C4-2B (cell line): ENCODE measurements at regions not wholly inside any gene's neighbourhood (a gene's known extent, or its start where the extent isn't known, plus 50 kb on each side); places are given as distances from the start of the nearest gene placed in this dataset.

Source experiments
- H3K27ac ChIP-seq: fragments of 450-650 bp; 2 replicates; pipeline ENCODE4 v1.5.1; 2017
- CTCF ChIP-seq: fragments of 450-650 bp; conservative IDR thresholded peaks from 2 replicates; pipeline ENCODE4 v1.5.1; 2017; ENCODE audit warnings: mild to moderate bottlenecking
- ZFX ChIP-seq: fragments of 450-650 bp; IDR thresholded peaks from 2 replicates; pipeline ENCODE4 v1.6.1; 2017

DNA sequence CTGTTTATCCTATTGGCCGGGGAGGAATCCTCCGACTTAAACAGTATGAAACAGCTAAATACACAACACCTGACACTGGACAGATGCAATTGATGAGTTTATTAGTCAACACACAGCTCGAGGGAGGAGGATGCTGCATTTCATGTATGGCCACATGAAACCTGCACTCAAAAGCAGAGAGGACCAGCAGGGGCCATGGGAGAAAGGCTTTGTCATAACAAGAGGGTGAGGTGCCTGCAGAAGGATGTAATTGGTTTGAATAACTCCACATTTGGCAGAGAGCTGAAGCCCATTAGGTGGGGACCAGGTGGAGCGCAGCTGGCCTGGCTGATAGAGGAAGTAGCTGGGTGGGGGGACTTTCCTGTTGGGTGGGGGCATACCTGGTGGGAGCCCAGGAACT lies 599.1 kb downstream of the PTPRU start:
- TF ChIP-seq CTCF (no peak), ZFX (no peak)
- H3K27ac ChIP-seq = no peak overlapping the region

DNA sequence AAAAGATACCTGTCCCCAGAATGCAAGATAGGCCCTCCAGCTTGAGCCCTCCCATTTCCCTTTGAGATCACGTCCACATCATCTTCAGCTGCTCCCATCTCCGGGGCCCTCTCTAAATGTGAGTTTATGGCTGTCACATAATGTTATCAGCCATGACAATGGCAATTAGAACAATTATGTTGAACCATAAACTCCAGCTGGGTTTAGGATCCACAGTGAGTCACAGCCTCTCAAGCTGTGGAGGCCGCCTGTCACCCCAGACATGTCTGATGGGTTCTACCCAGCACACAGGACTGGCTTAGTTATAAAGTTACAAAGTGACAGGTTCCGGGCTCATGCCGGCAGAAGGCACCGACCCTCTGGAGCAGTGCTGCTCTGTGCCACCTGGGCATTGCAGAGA lies 597.3 kb downstream of the PTPRU start:
- TF ChIP-seq CTCF (no peak), ZFX (no peak)
- no peak overlapping the region for H3K27ac ChIP-seq

DNA sequence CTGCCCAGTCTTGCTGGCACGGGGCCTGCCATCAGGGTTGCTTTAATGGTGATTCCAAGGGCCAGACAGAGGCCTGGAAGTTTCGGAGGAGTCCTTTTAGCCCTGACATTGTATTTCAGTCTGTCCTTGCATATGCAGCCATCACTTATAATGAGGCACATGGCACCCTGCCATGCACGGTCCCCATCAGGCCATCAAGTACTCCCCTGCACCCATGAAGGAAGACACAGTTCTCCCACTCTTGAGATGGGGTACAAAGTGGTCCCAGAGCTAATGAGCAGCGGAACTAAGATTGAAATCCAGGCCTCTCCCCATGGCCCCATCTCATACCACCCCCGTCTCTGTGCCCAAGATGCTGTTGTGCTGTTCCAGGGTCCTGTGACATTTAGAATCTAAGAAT lies 596.6 kb downstream of the PTPRU start:
- no peak overlapping the region for H3K27ac ChIP-seq
- TF ChIP-seq CTCF = no peak
- TF ChIP-seq ZFX = no peak

- no peak for TF ChIP-seq CTCF
- TF ChIP-seq ZFX = no peak
- H3K27ac ChIP-seq = no peak overlapping the region
Observed at GRCh38 chr1:29832471-29832870, 596.1 kb downstream of the PTPRU start.

DNA sequence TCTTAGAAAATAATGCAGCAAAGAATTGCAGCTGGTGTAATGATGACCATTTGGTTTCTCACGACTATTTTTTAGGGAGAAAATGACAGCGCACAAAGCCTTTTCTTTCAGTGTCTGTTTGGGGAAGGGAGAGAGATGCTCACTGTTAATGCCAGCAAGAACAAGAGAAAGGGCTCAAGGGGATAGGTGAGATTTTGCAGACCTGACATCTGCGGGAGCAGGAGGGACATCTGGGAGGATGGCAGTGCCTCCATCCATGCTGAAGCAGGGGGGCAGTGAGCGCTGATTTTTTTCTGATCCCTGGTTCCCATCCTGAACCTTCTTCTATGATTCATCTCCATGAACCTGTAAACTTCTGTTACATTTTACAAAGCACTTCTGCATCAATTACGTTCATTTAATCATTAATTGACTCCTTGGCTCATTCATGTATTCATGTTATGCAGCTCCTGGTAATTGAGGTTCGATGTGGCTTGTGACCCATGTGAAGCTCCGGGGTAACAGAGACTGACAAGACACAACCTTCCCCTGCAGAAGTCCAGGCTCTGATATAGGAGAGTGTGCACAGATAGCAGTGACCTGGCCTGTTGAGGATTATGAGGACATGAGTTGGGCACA lies 595.3 kb downstream of the PTPRU start:
- TF ChIP-seq CTCF (no peak), ZFX (no peak)
- no peak overlapping the region for H3K27ac ChIP-seq

GRCh38 chr1:29830916-29831315 lies 594.6 kb downstream of the PTPRU start:
- H3K27ac ChIP-seq = no peak overlapping the region
- TF ChIP-seq ZFX = no peak
- no peak for TF ChIP-seq CTCF

DNA sequence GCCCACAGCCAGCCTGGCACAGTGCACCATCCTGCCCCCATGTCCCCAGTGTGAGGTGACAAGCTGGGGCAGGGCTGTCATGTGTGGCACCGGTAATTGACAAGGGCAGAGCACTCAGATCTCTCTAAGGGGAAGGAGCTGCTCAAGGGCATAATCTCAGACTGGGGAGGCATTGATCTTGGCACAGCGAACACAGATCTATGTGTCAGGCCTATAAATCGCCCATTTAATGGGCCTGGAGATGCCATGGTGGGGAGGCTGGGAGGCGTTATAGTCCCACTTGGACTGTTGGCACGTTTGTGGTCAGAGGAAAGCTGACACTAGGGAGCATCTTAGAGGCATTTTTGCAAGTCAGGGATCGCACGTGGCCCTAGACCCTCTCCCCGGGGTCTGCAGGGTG lies 594.1 kb downstream of the PTPRU start:
- no peak overlapping the region for H3K27ac ChIP-seq
- TF ChIP-seq ZFX (no peak), CTCF (no peak)
